Transverse colon (tissue), 4 donors: ENCODE measurements at regions not wholly inside any gene's neighbourhood (a gene's known extent, or its start where the extent isn't known, plus 50 kb on each side); places are given as distances from the start of the nearest gene placed in this dataset.
"Not testable (repeated sequence)": the region's sequence is repeated elsewhere in the genome, so short reads cannot be mapped to it uniquely, and the experiment has no call there.

Experiments used
- DNase-seq: peaks from one replicate; pipeline ENCODE4 v3.0.0-alpha.2; 2019
- H3K27ac ChIP-seq, 4 donors: fragments of 200-600 bp; sonication (generic); 2 replicates each; pipeline ENCODE4 v1.5.1; 2016 to 2018; ENCODE audit warnings: inconsistent platforms in 4 of 4
- H3K27me3 ChIP-seq: fragments of 200-600 bp; sonication (generic); 2 replicates; pipeline ENCODE4 v1.5.1; 2017; ENCODE audit warnings: inconsistent platforms
- H3K36me3 ChIP-seq, 4 donors: fragments of 200-600 bp; sonication (generic); 2 replicates each; pipeline ENCODE4 v1.5.1; 2017 to 2019; ENCODE audit warnings: inconsistent platforms in 4 of 4
- H3K4me1 ChIP-seq, 4 donors: fragments of 200-600 bp; sonication (generic); 2 replicates each; pipeline ENCODE4 v1.5.1; 2017 to 2020; ENCODE audit warnings: inconsistent platforms in 4 of 4
- H3K4me3 ChIP-seq, 4 donors: fragments of 200-600 bp; sonication (generic); 1 replicate in 1 of 4; 2 replicates in 3 of 4; pipeline versions ENCODE4 v1.5.1 to v1.6.1; 2017 to 2019; ENCODE audit warnings: inconsistent platforms in 4 of 4
- H3K9me3 ChIP-seq, 2 donors: fragments of 200-600 bp; sonication (generic); 2 replicates each; pipeline ENCODE4 v1.5.1; 2017 to 2019; ENCODE audit warnings: inconsistent platforms in 2 of 2
- CTCF ChIP-seq, 5 experiments: fragments of 200-600 bp in 3 of 5; fragments of 450-650 bp in 2 of 5; sonication (generic) in 3 of 5; IDR thresholded peaks; 1 replicate in 2 of 5; 2 replicates in 3 of 5; pipeline ENCODE4 v1.5.1; 2016 to 2017; ENCODE audit warnings: antibody characterized with exemption in 5 of 5, inconsistent platforms in 3 of 5, mild to moderate bottlenecking in 2 of 5, moderate library complexity in 1 of 5
- EP300 ChIP-seq: sonication (generic); formaldehyde crosslinking; IDR thresholded peaks from one replicate; pipeline ENCODE4 v1.6.1; 2017; ENCODE audit warnings: antibody characterized with exemption, low read depth
- POLR2A ChIP-seq: fragments of 450-650 bp; IDR thresholded peaks from one replicate; pipeline ENCODE4 v1.6.1; 2016; ENCODE audit warnings: antibody characterized with exemption, mild to moderate bottlenecking, moderate library complexity
- POLR2AphosphoS5 ChIP-seq, 3 donors: sonication (generic); formaldehyde crosslinking; IDR thresholded peaks; one replicate each; pipeline ENCODE4 v1.6.1; 2016; ENCODE audit warnings: antibody characterized with exemption in 3 of 3
- WGBS, 2 donors: methylation state at CpG; one replicate each; pipeline ENCODE4 v1.1.5; 2018; ENCODE audit warnings: low coverage in 1 of 2; 5-methylcytosine and 5-hydroxymethylcytosine counted together
- in situ Hi-C, 4 donors: fragments of 200-750 bp; cut with MboI; loops; one replicate each; pipeline versions ENCODE4 v1.15.0 to v1.15.1; 2017; ENCODE audit warnings: low sequenced_read_pairs in 3 of 4, low pct_ligation_motif_present in 1 of 4, low pct_unique_long_range_greater_than_20kb in 1 of 4
- intact Hi-C: fragments of 100-400 bp; cut with DNase I; formaldehyde crosslinking; loops from one replicate; pipeline ENCODE4 v1.15.1; 2023; ENCODE audit warnings: low total_unique reads

- Histone ChIP-seq H3K4me3 (no peak overlapping the region), H3K27ac (no peak overlapping the region), H3K4me1 (no peaks in the 10 kb centered on the region), H3K27me3 (no peaks in the 10 kb centered on the region), H3K36me3 (no peaks in the 10 kb centered on the region), H3K9me3 (no peaks in the 10 kb centered on the region)
- TF ChIP-seq POLR2AphosphoS5 (IDR thresholded peaks at IDR 0.05) (no peak), CTCF (IDR thresholded peaks at IDR 0.05) (no peak), POLR2A (no peak), EP300 (no peak)
- in situ Hi-C loops = no loop called here
- WGBS, 2 donors = 81 to 100% methylated on average over 1 of the region's 1 CpG
- no peak for DNase-seq
- intact Hi-C loops = no loop called here
Measured at GRCh38 chr4:84219656-84220055, 279.4 kb downstream of the NKX6-1 start.

GRCh38 chr4:84218031-84218430 is 281.1 kb downstream of the NKX6-1 start:
- H3K27me3 ChIP-seq = no peaks in the 10 kb centered on the region
- no peak overlapping the region for H3K4me3 ChIP-seq
- H3K27ac ChIP-seq = no peak overlapping the region
- intact Hi-C loops (no loop called here), in situ Hi-C loops (no loop called here)
- 78 to 90% methylated on average over 8 to 9 of the region's 9 CpGs for WGBS, 2 donors
- no peaks in the 10 kb centered on the region for H3K36me3 ChIP-seq
- H3K4me1 ChIP-seq = no peaks in the 10 kb centered on the region
- no peak for TF ChIP-seq CTCF (IDR thresholded peaks at IDR 0.05)
- TF ChIP-seq EP300 = no peak
- TF ChIP-seq POLR2A = no peak
- no peak for TF ChIP-seq POLR2AphosphoS5 (IDR thresholded peaks at IDR 0.05)
- no peak for DNase-seq
- no peaks in the 10 kb centered on the region for H3K9me3 ChIP-seq

GRCh38 chr4:84215217-84215616 is 283.9 kb downstream of the NKX6-1 start:
- intact Hi-C loops = no loop called here
- DNase-seq = no peak
- Histone ChIP-seq H3K27ac (no peak overlapping the region), H3K36me3 (no peaks in the 10 kb centered on the region), H3K4me3 (no peak overlapping the region), H3K4me1 (no peaks in the 10 kb centered on the region), H3K27me3 (no peaks in the 10 kb centered on the region), H3K9me3 (no peaks in the 10 kb centered on the region)
- 66 to 74% methylated on average over 2 of the region's 2 CpGs for WGBS, 2 donors
- in situ Hi-C loops = no loop called here
- TF ChIP-seq EP300 (no peak), POLR2A (no peak), POLR2AphosphoS5 (IDR thresholded peaks at IDR 0.05) (no peak), CTCF (IDR thresholded peaks at IDR 0.05) (no peak)

- WGBS, 2 donors = 64 to 82% methylated on average over 3 to 4 of the region's 4 CpGs
- intact Hi-C loops, H3K4me1 ChIP-seq, in situ Hi-C loops, H3K4me3 ChIP-seq, H3K9me3 ChIP-seq, H3K27ac ChIP-seq, H3K27me3 ChIP-seq, H3K36me3 ChIP-seq, DNase-seq: not testable (repeated sequence)
Measured at GRCh38 chr4:84206226-84206625, 292.9 kb downstream of the NKX6-1 start.

- WGBS, 2 donors = 54 to 56% methylated on average over 1 of the region's 1 CpG
- no peak overlapping the region for H3K27ac ChIP-seq
- DNase-seq = no peak
- no peaks in the 10 kb centered on the region for H3K27me3 ChIP-seq
- intact Hi-C loops (no loop called here), in situ Hi-C loops (no loop called here)
- H3K36me3 ChIP-seq = no peaks in the 10 kb centered on the region
- no peaks in the 10 kb centered on the region for H3K9me3 ChIP-seq
- no peak for TF ChIP-seq EP300
- H3K4me1 ChIP-seq = no peaks in the 10 kb centered on the region
- H3K4me3 ChIP-seq = no peak overlapping the region
Measured at GRCh38 chr4:84189144-84189543, 309.9 kb downstream of the NKX6-1 start.
